NK-92 treated with Interleukin-12 subunit alpha and Interleukin-12 subunit beta, amount 100 ng/mL, for 24 hours (cell line): ENCODE measurements at regions not wholly inside any gene's neighbourhood (a gene's known extent, or its start where the extent isn't known, plus 50 kb on each side); places are given as distances from the start of the nearest gene placed in this dataset.

Source experiments
- DNase-seq: peaks from one replicate; lab custom pipeline; 2025; lab: John Stamatoyannopoulos, UW

- no peak for DNase-seq
These were observed 81.0 kb upstream of the DAB2 start for GRCh38 chr5:39505791-39506190.

GRCh38 chr5:39505363-39505762, 80.6 kb upstream of the DAB2 start:
- DNase-seq: no peak

GRCh38 chr5:39503155-39503554, 78.4 kb upstream of the DAB2 start:
- no peak for DNase-seq

- no peak for DNase-seq
These were observed 77.9 kb upstream of the DAB2 start for GRCh38 chr5:39502704-39503103.

- no peak for DNase-seq
These were observed 76.6 kb upstream of the DAB2 start for GRCh38 chr5:39501397-39501796.

GRCh38 chr5:39500551-39501175, 75.9 kb upstream of the DAB2 start:
- DNase-seq: no peak

GRCh38 chr5:39498278-39498952, 73.6 kb upstream of the DAB2 start:
- DNase-seq: no peak

- DNase-seq: no peak
These were observed 72.5 kb upstream of the DAB2 start for GRCh38 chr5:39497322-39497721.

- DNase-seq: no peak
These were observed 70.4 kb upstream of the DAB2 start for GRCh38 chr5:39495227-39495626.

- no peak for DNase-seq
These were observed 69.8 kb upstream of the DAB2 start for GRCh38 chr5:39494534-39494933.

- DNase-seq: no peak
These were observed 69.3 kb upstream of the DAB2 start for GRCh38 chr5:39494107-39494510.

GRCh38 chr5:39491210-39491609, 66.4 kb upstream of the DAB2 start:
- DNase-seq: no peak

- no peak for DNase-seq
These were observed 64.5 kb upstream of the DAB2 start for GRCh38 chr5:39489263-39489662.

- no peak for DNase-seq
These were observed 62.0 kb upstream of the DAB2 start for GRCh38 chr5:39486790-39487189.

GRCh38 chr5:39486361-39486760, 61.6 kb upstream of the DAB2 start:
- DNase-seq: no peak

- no peak for DNase-seq
These were observed 60.3 kb upstream of the DAB2 start for GRCh38 chr5:39485079-39485478.

- DNase-seq: no peak
These were observed 59.9 kb upstream of the DAB2 start for GRCh38 chr5:39484673-39485072.

- no peak for DNase-seq
These were observed 57.3 kb upstream of the DAB2 start for GRCh38 chr5:39482098-39482497.

- DNase-seq: no peak
These were observed 54.8 kb upstream of the DAB2 start for GRCh38 chr5:39479537-39479936.

GRCh38 chr5:39478863-39479262, 54.1 kb upstream of the DAB2 start:
- DNase-seq: no peak

- DNase-seq: no peak
These were observed 52.1 kb upstream of the DAB2 start for GRCh38 chr5:39476843-39477220.

- no peak for DNase-seq
These were observed 51.4 kb upstream of the DAB2 start for GRCh38 chr5:39475881-39476842.

GRCh38 chr5:39475159-39475571, 50.4 kb upstream of the DAB2 start:
- no peak for DNase-seq
